CD14-positive monocyte (primary cell): ENCODE measurements at regions not wholly inside any gene's neighbourhood (a gene's known extent, or its start where the extent isn't known, plus 50 kb on each side); places are given as distances from the start of the nearest gene placed in this dataset.

Experiments used
- DNase-seq, 3 donors: peaks; one replicate each; pipeline ENCODE4 v3.0.0-alpha.2; 2011 to 2022
- H2AFZ ChIP-seq: 2 replicates; pipeline ENCODE4 v1.6.0; 2012; ENCODE audit warnings: mild to moderate bottlenecking, low read depth, low read length, inconsistent platforms; ENCODE audit not compliant: insufficient read depth, poor library complexity, severe bottlenecking
- H3K27ac ChIP-seq, 2 donors: 1 replicate in 1 of 2; 2 replicates in 1 of 2; pipeline ENCODE4 v1.5.1; 2012 to 2013; ENCODE audit warnings: low read length in 2 of 2, control low read depth in 1 of 2, inconsistent platforms in 1 of 2, low read depth in 1 of 2, mild to moderate bottlenecking in 1 of 2
- H3K27me3 ChIP-seq, 2 donors: one replicate each; pipeline versions ENCODE4 v1.6.0 to v1.6.1; 2011 to 2013; ENCODE audit warnings: low read length in 2 of 2; ENCODE audit not compliant: control insufficient read depth in 2 of 2, insufficient read depth in 2 of 2
- H3K36me3 ChIP-seq, 2 donors: replicated peaks in 1 of 2; 1 replicate in 1 of 2; 2 replicates in 1 of 2; pipeline versions ENCODE4 v1.5.1 to v1.6.1; 2012 to 2013; ENCODE audit warnings: low read length in 2 of 2, control low read depth in 1 of 2, inconsistent platforms in 1 of 2, mild to moderate bottlenecking in 1 of 2; ENCODE audit not compliant: insufficient read depth in 2 of 2, control insufficient read depth in 1 of 2
- H3K4me1 ChIP-seq, 2 donors: 1 replicate in 1 of 2; 2 replicates in 1 of 2; pipeline versions ENCODE4 v1.5.1 to v1.6.1; 2012 to 2013; ENCODE audit warnings: low read length in 2 of 2, control low read depth in 1 of 2, inconsistent platforms in 1 of 2, mild to moderate bottlenecking in 1 of 2, moderate library complexity in 1 of 2; ENCODE audit not compliant: insufficient read depth in 2 of 2, control insufficient read depth in 1 of 2
- H3K4me2 ChIP-seq: replicated peaks from 2 replicates; pipeline ENCODE3; 2012; ENCODE audit warnings: low read length, moderate library complexity, mild to moderate bottlenecking; ENCODE audit not compliant: poor library complexity, severe bottlenecking; ENCODE audit errors: extremely low read depth
- H3K4me3 ChIP-seq, 3 experiments: fragments of 200-600 bp in 1 of 3; sonication (generic) in 1 of 3; replicated peaks in 1 of 3; 1 replicate in 2 of 3; 2 replicates in 1 of 3; pipeline ENCODE4 v1.5.1; 2011 to 2013; ENCODE audit warnings: low read length in 3 of 3, mild to moderate bottlenecking in 3 of 3, control low read depth in 2 of 3, low read depth in 2 of 3, inconsistent platforms in 1 of 3, moderate library complexity in 1 of 3
- H3K79me2 ChIP-seq: 2 replicates; pipeline ENCODE4 v1.6.0; 2012; ENCODE audit warnings: mild to moderate bottlenecking, control low read depth, inconsistent platforms, low read length, moderate library complexity; ENCODE audit not compliant: insufficient read depth
- H3K9ac ChIP-seq: 2 replicates; pipeline ENCODE4 v1.6.0; 2017; ENCODE audit warnings: low read length, mild to moderate bottlenecking; ENCODE audit not compliant: insufficient read depth, poor library complexity, severe bottlenecking
- H3K9me3 ChIP-seq, 2 donors: replicated peaks in 1 of 2; 1 replicate in 1 of 2; 2 replicates in 1 of 2; pipeline versions ENCODE4 v1.5.1 to v1.6.1; 2012 to 2013; ENCODE audit warnings: low read length in 2 of 2, control low read depth in 1 of 2; ENCODE audit not compliant: control insufficient read depth in 1 of 2, insufficient read depth in 1 of 2
- H4K20me1 ChIP-seq: 2 replicates; pipeline ENCODE4 v1.6.0; 2012; ENCODE audit warnings: mild to moderate bottlenecking, low read length, control low read depth, moderate library complexity; ENCODE audit not compliant: insufficient read depth
- H3K27ac Mint-ChIP-seq, 7 donors: one replicate each; pipeline ENCODE4 v1.8.0; 2020; ENCODE audit warnings: mild to moderate bottlenecking in 7 of 7, mixed read lengths in 7 of 7, moderate library complexity in 6 of 7, inconsistent platforms in 2 of 7
- H3K27me3 Mint-ChIP-seq, 3 donors: one replicate each; pipeline ENCODE4 v1.8.0; 2021 to 2022; ENCODE audit warnings: low read depth in 3 of 3, mild to moderate bottlenecking in 3 of 3, mixed read lengths in 3 of 3, moderate library complexity in 3 of 3, inconsistent platforms in 1 of 3
- H3K36me3 Mint-ChIP-seq, 2 donors: one replicate each; pipeline ENCODE4 v1.8.0; 2020; ENCODE audit warnings: mixed read lengths in 2 of 2, inconsistent platforms in 1 of 2, mild to moderate bottlenecking in 1 of 2
- H3K4me1 Mint-ChIP-seq: one replicate; pipeline ENCODE4 v1.8.0; 2020; ENCODE audit warnings: mild to moderate bottlenecking, mixed read lengths
- H3K4me3 Mint-ChIP-seq, 2 donors: one replicate each; pipeline ENCODE4 v1.8.0; 2020; ENCODE audit warnings: mild to moderate bottlenecking in 2 of 2, mixed read lengths in 2 of 2, moderate library complexity in 1 of 2
- H3K9me3 Mint-ChIP-seq, 7 donors: one replicate each; pipeline ENCODE4 v1.8.0; 2020 to 2022; ENCODE audit warnings: mixed read lengths in 7 of 7, mild to moderate bottlenecking in 6 of 7, moderate library complexity in 6 of 7, inconsistent platforms in 2 of 7
- CTCF ChIP-seq: fragments of 200-600 bp; IDR thresholded peaks from one replicate; pipeline ENCODE4 v1.8.0; 2022; ENCODE audit warnings: antibody characterized with exemption, mild to moderate bottlenecking
- WGBS: methylation state at CpG from one replicate; pipeline ENCODE4 v1.1.5; 2013; ENCODE audit warnings: missing lambda C conversion rate; ENCODE audit not compliant: insufficient coverage; 5-methylcytosine and 5-hydroxymethylcytosine counted together
- intact Hi-C, 2 donors: fragments of 100-400 bp; cut with micrococcal nuclease; formaldehyde crosslinking; loops; one replicate each; pipeline versions ENCODE4 v1.15.0 to v1.15.1; 2023

GRCh38 chr9:23542438-23542837 is 283.6 kb downstream of the ELAVL2 start:
- Histone ChIP-seq H3K4me2 (no peak overlapping the region), H4K20me1 (no peaks in the 10 kb centered on the region), H3K79me2 (no peaks in the 10 kb centered on the region), H3K36me3 (no peaks in the 10 kb centered on the region), H2AFZ (no peak overlapping the region), H3K27ac (no peak overlapping the region), H3K4me3 (no peak overlapping the region), H3K9me3 (peaks cover 6 to 8% of the 10 kb centered on the region in 2 donors), H3K27me3 (peaks cover 0 to 3% of the 10 kb centered on the region in 2 donors), H3K4me1 (no peaks in the 10 kb centered on the region), H3K9ac (no peak overlapping the region)
- H3K27ac Mint-ChIP-seq, result no peak overlapping the region
- H3K9me3 Mint-ChIP-seq, result peaks cover 4 to 24% (median 8%) of the 10 kb centered on the region in 7 donors
- TF ChIP-seq CTCF, result no peak
- H3K27me3 Mint-ChIP-seq, result peaks cover 3 to 10% (median 6%) of the 10 kb centered on the region in 3 donors
- peak in 1 of 3 donors; percentile 8 for DNase-seq
- no peaks in the 10 kb centered on the region for H3K4me1 Mint-ChIP-seq
- intact Hi-C loops, result no loop called here
- H3K4me3 Mint-ChIP-seq, result no peak overlapping the region
- H3K36me3 Mint-ChIP-seq, result no peaks in the 10 kb centered on the region

GRCh38 chr9:23542927-23543326 is 283.1 kb downstream of the ELAVL2 start:
- H3K4me3 Mint-ChIP-seq, result no peak overlapping the region
- no peak overlapping the region for H2AFZ ChIP-seq
- no peak for TF ChIP-seq CTCF
- no peak overlapping the region for H3K27ac Mint-ChIP-seq
- no peak for DNase-seq
- H3K4me1 Mint-ChIP-seq, result no peaks in the 10 kb centered on the region
- H3K4me3 ChIP-seq, result no peak overlapping the region
- no peaks in the 10 kb centered on the region for H4K20me1 ChIP-seq
- no peak overlapping the region for H3K27ac ChIP-seq
- H3K4me1 ChIP-seq, result no peaks in the 10 kb centered on the region
- no peak overlapping the region for H3K4me2 ChIP-seq
- peaks cover 4 to 6% of the 10 kb centered on the region in 2 donors for H3K9me3 ChIP-seq
- H3K9me3 Mint-ChIP-seq, result peaks cover 4 to 26% (median 7%) of the 10 kb centered on the region in 7 donors
- H3K27me3 ChIP-seq, result peaks cover 0 to under 1% of the 10 kb centered on the region in 2 donors
- H3K9ac ChIP-seq, result no peak overlapping the region
- no peaks in the 10 kb centered on the region for H3K79me2 ChIP-seq
- H3K36me3 ChIP-seq, result no peaks in the 10 kb centered on the region
- H3K36me3 Mint-ChIP-seq, result no peaks in the 10 kb centered on the region
- H3K27me3 Mint-ChIP-seq, result peaks cover 2 to 8% (median 2%) of the 10 kb centered on the region in 3 donors
- intact Hi-C loops, result no loop called here
- no CpG with 5 or more reads among the region's 1 CpG for WGBS
